Amygdala (tissue), 56 donors: ENCODE measurements at regions not wholly inside any gene's neighbourhood (a gene's known extent, or its start where the extent isn't known, plus 50 kb on each side); places are given as distances from the start of the nearest gene placed in this dataset.
A peak's percentile ranks its signal among the peaks of the same experiment; 100 is the strongest.
"Not testable (repeated sequence)": the region's sequence is repeated elsewhere in the genome, so short reads cannot be mapped to it uniquely, and the experiment has no call there.

Experiments used
- DNase-seq, 56 donors: peaks; one replicate each; lab custom pipeline; 2025; lab: John Stamatoyannopoulos, UW

DNA sequence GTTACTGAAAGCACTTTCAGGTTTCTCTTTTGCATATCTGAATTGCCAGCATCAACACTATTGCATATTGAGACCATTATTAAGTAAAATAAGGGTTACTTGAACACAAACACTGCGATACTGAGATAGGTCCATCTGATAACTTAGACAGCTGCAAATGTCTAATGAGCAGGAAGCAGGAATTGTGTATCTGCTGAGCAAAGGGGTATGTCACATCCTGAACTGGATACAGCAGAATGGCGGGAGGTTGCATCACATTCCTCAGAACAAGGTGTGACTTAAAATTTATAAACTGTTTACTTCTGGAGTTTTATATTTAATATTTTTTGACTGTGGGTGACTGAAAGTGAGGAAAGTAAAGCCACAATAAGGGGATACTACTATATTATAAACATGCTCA, 142.4 kb downstream of the POTEH start:
- DNase-seq = not testable (repeated sequence)

DNA sequence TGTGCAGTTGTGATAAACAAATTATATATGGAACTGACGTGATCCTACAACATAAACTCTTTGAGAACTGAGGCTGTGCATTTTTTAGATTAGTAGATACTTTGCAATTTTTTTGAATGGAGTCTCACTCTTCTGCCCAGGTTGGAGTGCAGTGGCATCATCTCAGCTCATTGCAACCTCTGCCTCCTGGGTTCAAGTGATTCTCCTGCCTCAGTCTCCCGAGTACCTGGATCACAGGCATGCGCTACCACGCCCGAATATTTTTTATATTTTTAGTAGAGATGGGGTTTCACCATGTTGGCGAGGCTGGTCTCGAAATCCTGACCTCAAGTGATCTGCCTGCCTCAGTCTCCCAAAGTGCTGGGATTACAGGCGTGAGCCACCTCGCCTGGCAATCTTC, 145.9 kb downstream of the POTEH start:
- not testable (repeated sequence) for DNase-seq

DNA sequence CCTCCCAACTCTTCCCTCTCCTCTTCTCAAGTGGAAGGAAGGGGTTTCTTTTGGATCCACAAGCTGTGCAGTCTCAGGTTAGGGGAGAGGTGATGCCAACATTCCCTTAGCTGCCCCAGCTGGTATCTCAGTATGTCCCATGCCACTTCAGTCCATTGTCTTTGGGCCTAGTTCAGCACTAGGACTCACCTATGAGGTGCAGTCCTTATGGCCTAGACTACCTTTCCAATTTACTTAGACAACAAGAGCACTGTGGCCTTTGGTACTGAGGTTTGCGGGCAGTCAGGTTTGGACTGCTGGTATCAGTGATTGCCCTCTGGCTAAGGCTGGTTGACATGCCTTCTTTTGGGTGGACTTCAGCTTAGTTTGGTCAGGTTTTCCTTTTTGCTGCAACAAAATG, 159.9 kb downstream of the POTEH start:
- not testable (repeated sequence) for DNase-seq

DNA sequence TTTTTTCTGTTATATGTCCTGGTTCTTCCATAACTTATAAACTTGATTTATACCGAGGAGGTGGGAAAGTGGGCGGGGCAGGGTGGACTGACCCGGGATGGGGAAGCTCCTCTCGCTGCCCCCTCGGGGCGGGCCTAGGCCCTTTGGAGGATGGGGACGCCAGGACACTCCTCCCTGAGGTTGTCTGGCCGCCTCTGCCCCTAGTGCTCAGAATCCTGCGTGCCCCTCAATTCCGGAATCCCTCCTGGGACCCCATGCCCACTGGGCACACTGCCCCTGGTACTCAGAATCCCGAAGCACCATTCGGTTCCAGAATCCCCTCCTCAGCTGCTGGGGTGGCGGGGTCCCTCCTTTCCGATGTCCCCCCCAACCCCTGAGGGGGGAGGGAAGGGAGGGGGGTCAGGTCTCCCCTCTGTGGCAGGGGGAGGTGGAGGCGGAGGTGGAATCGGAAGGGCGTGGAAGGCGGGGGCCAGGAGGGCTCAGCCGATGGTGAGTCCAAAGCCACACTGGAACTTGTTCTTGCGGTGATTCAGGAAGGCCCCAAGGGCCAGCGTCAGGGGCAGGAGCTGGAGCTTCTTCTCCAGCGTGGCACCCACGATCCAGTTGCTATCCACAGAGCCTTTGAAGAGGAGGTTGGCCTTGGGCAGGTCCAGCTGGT, 164.0 kb downstream of the POTEH start:
- DNase-seq = not testable (repeated sequence)

DNA sequence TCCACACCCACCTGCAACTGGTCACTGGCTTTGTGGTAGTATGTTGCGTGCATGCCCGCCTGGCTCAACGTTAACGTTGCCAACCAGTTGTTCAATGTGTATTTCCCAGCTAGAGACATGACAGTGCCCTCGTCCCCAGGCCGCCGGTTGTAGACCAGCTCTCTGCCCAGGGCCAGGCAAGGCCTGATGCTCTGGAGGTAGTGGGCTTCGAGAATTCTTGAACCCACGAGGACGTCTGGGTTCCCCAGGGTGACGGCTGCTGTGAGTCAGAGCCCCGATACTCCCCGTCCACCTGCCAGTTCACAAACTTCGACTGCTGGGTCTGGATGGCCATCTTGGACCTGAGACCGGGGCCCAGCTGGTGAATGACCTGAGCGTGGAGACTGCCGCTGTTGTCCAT, 164.6 kb downstream of the POTEH start:
- DNase-seq = peak in 1 of 56 donors; percentile 1

- DNase-seq = not testable (repeated sequence)
These were observed 165.2 kb downstream of the POTEH start for GRCh38 chr22:15854978-15855377.

GRCh38 chr22:15880926-15881325, 191.1 kb downstream of the POTEH start:
- DNase-seq = not testable (repeated sequence)

GRCh38 chr22:15904326-15904725, 214.5 kb downstream of the POTEH start:
- DNase-seq = not testable (repeated sequence)

DNA sequence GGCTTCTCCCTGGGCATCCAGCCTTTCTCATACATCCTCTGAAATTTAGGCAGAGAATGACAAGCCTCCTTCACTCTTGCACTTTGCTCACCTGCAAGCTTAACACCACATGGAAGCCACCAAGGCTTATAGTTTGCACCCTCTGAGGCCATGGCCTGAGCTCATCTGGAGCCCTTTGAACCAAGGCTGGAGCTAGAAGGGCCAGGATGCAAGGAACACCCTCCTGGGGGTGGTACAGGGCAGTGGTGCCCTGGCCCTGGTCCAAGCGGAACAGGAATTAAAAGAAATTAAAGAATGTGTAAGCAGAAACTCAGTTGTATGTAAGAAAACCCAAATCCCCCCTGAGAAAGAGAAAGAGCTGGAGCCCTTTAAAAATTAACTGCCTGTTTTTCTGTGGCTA, 221.9 kb downstream of the POTEH start:
- not testable (repeated sequence) for DNase-seq

GRCh38 chr22:15919120-15919519, 229.3 kb downstream of the POTEH start:
- not testable (repeated sequence) for DNase-seq

GRCh38 chr22:15920941-15921340, 231.1 kb downstream of the POTEH start:
- not testable (repeated sequence) for DNase-seq

DNA sequence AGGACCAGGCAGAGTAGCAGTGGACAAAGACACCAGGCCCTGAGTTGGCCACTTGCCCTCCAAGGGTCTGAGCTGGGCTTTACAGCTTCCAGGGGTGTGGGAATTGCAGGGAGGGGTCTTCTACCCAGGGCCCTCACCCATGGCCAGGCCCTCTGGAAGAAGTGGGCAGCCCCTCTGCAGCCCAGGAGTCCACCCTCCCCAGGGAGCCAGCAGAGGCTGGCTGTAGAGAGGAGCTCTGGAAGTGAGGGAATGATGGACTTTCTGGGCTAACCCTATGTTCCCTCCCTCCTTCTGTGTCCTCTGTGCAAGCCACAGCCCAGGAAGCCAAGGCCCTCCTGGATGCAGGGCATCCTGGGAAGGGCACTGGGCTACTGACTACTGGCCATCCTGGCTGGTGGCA, 232.3 kb downstream of the POTEH start:
- not testable (repeated sequence) for DNase-seq

GRCh38 chr22:15922666-15923065, 232.8 kb downstream of the POTEH start:
- not testable (repeated sequence) for DNase-seq

GRCh38 chr22:15924820-15925219, 235.0 kb downstream of the POTEH start:
- not testable (repeated sequence) for DNase-seq

GRCh38 chr22:15927172-15927571, 237.3 kb downstream of the POTEH start:
- not testable (repeated sequence) for DNase-seq
